ENCODE measurements at regions not wholly inside any gene's neighbourhood (a gene's known extent, or its start where the extent isn't known, plus 50 kb on each side); places are given as distances from the start of the nearest gene placed in this dataset.

DNA sequence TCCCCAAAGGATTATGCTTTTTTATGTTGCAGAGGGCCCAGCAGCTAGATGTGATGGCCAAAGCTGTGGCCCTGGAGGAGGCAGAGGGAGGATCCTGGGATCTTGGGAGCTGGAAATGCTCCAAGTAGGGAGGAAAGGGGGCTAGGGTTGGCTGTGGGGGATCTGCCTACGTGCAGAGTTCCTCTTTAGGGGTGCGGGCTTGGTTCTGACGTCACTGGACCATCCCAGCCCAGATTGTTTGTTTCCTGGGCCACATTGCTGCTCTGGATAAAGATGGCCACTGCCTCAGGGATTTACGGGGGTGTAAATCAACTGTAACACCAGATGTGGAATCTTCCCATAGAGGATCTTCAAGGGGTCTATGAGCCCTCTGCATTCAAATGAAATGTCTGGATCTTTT is 110.3 kb upstream of the SYT13 start:
- Histone ChIP-seq H3K79me2 (ENCODE audit: insufficient read depth, low read length) (no peaks in the 10 kb centered on the region), H3K27ac (ENCODE audit: extremely low read length, insufficient read depth, low read length) (no peak overlapping the region), H3K9me3 (ENCODE audit: low read length) (no peaks in the 10 kb centered on the region), H2AFZ (ENCODE audit: low read length) (no peak overlapping the region), H3K27me3 (ENCODE audit: control insufficient read depth in 1 of 2, insufficient read depth in 2 of 2, low read length in 2 of 2) (peaks cover 2 to 10% of the 10 kb centered on the region in 2 experiments; a peak in 2 of 5 replicates), H3K36me3 (replicated peaks in 1 of 2; ENCODE audit: control insufficient read depth in 1 of 2, insufficient read depth in 2 of 2, low read length in 2 of 2) (no peaks in the 10 kb centered on the region), H3K4me3 (replicated peaks in 1 of 3; ENCODE audit: insufficient read depth in 1 of 3, low read depth in 2 of 3, low read length in 3 of 3) (no peak overlapping the region), H4K20me1 (ENCODE audit: insufficient read depth, low read length) (no peaks in the 10 kb centered on the region), H3K4me2 (ENCODE audit: low read depth, low read length) (no peak overlapping the region), H3K9ac (ENCODE audit: insufficient read depth, low read depth, low read length) (no peak overlapping the region), H3K4me1 (ENCODE audit: insufficient read depth, low read length) (peaks cover 68% of the 10 kb centered on the region)
- 22% methylated on average over 4 of the region's 4 CpGs for WGBS (ENCODE audit: low lambda C conversion rate)
- no peak for DNase-seq (ENCODE audit: low spot score)
- BruUV-seq (replicated peaks): no TSS peak
- ATAC-seq: no peak
- intact Hi-C loops (cut with micrococcal nuclease; ENCODE audit: unreplicated experiment) (no loop called here), in situ Hi-C loops (cut with HindIII; ENCODE audit: extremely low pct_ligation_motif_present, low pct_unique_long_range_greater_than_20kb) (no loop called here)
- ChIA-PET CTCF (ENCODE audit: low intra/inter-chr PET ratio, low total read pairs) (no interaction called here), POLR2A (no interaction called here)
- no peak for FAIRE-seq
- peak; percentile 86 for TF ChIP-seq CREB1 (IDR thresholded peaks at IDR 0.05)
- no peak for TF ChIP-seq CREB1 (CRISPR knock-in tag; IDR thresholded peaks at IDR 0.05)
- no peak for TF ChIP-seq SCMH1 (CRISPR knock-in tag; IDR thresholded peaks at IDR 0.05; ENCODE audit: borderline replicate concordance)
- no peak for TF ChIP-seq MYPOP (CRISPR knock-in tag; IDR thresholded peaks at IDR 0.05)

DNA sequence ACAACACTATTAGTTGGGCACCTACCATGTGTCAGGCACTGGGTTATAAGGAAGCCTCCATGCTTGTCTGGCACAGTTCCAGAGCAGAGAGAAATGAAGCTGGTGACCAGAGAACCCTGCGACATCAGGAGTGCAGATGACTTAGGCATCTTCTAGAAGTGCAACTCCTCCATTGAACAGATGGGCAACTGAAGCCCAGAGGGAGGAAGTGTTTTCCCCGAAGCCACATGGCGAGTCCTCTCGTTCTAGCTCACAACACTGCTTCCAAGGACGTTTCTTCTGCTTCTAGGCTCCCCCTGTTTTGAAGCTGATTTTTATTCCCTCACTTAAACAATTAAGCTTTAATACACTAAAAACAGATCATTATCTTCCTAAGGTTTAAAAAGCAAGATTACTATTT is 109.8 kb upstream of the SYT13 start:
- CTCF ChIA-PET (ENCODE audit: low intra/inter-chr PET ratio, low total read pairs): no interaction called here
- no peak for DNase-seq (ENCODE audit: low spot score)
- TF ChIP-seq SP4 (CRISPR knock-in tag; IDR thresholded peaks at IDR 0.05) (no peak), SAP130 (CRISPR knock-in tag; IDR thresholded peaks at IDR 0.05; ENCODE audit: low read depth) (no peak), HDAC1 (CRISPR knock-in tag; IDR thresholded peaks at IDR 0.05) (no peak), SIN3A (IDR thresholded peaks at IDR 0.05; ENCODE audit: borderline replicate concordance, low read depth, low read length) (no peak), ONECUT2 (CRISPR knock-in tag; IDR thresholded peaks at IDR 0.05) (no peak), ZNF652 (CRISPR knock-in tag; IDR thresholded peaks at IDR 0.05; ENCODE audit: borderline replicate concordance, low read depth) (no peak), BRF2 (CRISPR knock-in tag; IDR thresholded peaks at IDR 0.05) (no peak), ASH2L (IDR thresholded peaks at IDR 0.05; ENCODE audit: insufficient read length, low read depth, low read length) (no peak), ZNF678 (CRISPR knock-in tag; IDR thresholded peaks at IDR 0.05) (no peak), SP2 (CRISPR knock-in tag; IDR thresholded peaks at IDR 0.05) (no peak), MTF2 (CRISPR knock-in tag; IDR thresholded peaks at IDR 0.05; ENCODE audit: borderline replicate concordance) (no peak), TEAD2 (CRISPR knock-in tag; IDR thresholded peaks at IDR 0.05) (no peak), ZNF879 (CRISPR knock-in tag; IDR thresholded peaks at IDR 0.05) (no peak)
- TF ChIP-seq, protein P1, sequence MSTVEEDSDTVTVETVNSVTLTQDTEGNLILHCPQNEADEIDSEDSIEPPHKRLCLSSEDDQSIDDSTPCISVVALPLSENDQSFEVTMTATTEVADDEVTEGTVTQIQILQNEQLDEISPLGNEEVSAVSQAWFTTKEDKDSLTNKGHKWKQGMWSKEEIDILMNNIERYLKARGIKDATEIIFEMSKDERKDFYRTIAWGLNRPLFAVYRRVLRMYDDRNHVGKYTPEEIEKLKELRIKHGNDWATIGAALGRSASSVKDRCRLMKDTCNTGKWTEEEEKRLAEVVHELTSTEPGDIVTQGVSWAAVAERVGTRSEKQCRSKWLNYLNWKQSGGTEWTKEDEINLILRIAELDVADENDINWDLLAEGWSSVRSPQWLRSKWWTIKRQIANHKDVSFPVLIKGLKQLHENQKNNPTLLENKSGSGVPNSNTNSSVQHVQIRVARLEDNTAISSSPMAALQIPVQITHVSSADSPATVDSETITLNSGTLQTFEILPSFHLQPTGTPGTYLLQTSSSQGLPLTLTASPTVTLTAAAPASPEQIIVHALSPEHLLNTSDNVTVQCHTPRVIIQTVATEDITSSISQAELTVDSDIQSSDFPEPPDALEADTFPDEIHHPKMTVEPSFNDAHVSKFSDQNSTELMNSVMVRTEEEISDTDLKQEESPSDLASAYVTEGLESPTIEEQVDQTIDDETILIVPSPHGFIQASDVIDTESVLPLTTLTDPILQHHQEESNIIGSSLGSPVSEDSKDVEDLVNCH (CRISPR knock-in tag; IDR thresholded peaks at IDR 0.05): no peak

More for the DNA sequence above, 109.8 kb upstream of the SYT13 start:
- Histone ChIP-seq H3K9ac (ENCODE audit: insufficient read depth, low read depth, low read length) (no peak overlapping the region), H3K36me3 (replicated peaks in 1 of 2; ENCODE audit: control insufficient read depth in 1 of 2, insufficient read depth in 2 of 2, low read length in 2 of 2) (no peaks in the 10 kb centered on the region), H3K4me1 (ENCODE audit: insufficient read depth, low read length) (peaks cover 68% of the 10 kb centered on the region), H3K4me2 (ENCODE audit: low read depth, low read length) (no peak overlapping the region), H3K79me2 (ENCODE audit: insufficient read depth, low read length) (no peaks in the 10 kb centered on the region), H3K27ac (ENCODE audit: extremely low read length, insufficient read depth, low read length) (no peak overlapping the region), H3K27me3 (ENCODE audit: control insufficient read depth in 1 of 2, insufficient read depth in 2 of 2, low read length in 2 of 2) (peaks cover 2 to 9% of the 10 kb centered on the region in 2 experiments; a peak in 2 of 5 replicates), H2AFZ (ENCODE audit: low read length) (no peak overlapping the region), H3K9me3 (ENCODE audit: low read length) (no peaks in the 10 kb centered on the region), H4K20me1 (ENCODE audit: insufficient read depth, low read length) (no peaks in the 10 kb centered on the region), H3K4me3 (replicated peaks in 1 of 3; ENCODE audit: insufficient read depth in 1 of 3, low read depth in 2 of 3, low read length in 3 of 3) (no peak overlapping the region)
- 36% methylated on average over 5 of the region's 5 CpGs for WGBS (ENCODE audit: low lambda C conversion rate)
- intact Hi-C loops (cut with micrococcal nuclease; ENCODE audit: unreplicated experiment): no loop called here
- POLR2A ChIA-PET: no interaction called here
- FAIRE-seq (no peak), ATAC-seq (no peak)
- no TSS peak for BruUV-seq (replicated peaks)
- in situ Hi-C loops (cut with HindIII; ENCODE audit: extremely low pct_ligation_motif_present, low pct_unique_long_range_greater_than_20kb): no loop called here
